ENCODE measurements at regions not wholly inside any gene's neighbourhood (a gene's known extent, or its start where the extent isn't known, plus 50 kb on each side); places are given as distances from the start of the nearest gene placed in this dataset.

DNA sequence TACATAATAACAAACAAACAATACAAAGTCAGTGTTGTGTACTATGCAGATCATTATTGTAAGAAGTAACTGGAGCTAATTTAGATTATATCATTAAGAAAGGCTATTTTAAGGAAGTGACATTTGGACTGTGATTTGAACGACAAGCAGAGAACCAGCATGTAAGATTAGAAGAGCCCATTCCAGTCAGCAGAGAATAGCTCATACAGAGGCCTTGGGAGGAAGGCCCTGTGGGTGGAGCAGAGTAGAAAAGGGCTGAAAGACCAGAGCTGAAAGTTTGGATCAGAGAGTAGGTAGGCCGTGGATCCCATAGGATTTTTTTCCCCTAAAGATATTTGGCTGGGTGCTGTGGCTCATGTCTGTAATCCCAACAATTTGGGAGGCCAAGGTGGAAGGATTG lies 190.1 kb downstream of the OMA1 start:
- H3K4me1 ChIP-seq: peaks cover 0 to 16% of the 10 kb centered on the region in 2 donors
- no peaks in the 10 kb centered on the region for H3K9me3 ChIP-seq
- in situ Hi-C loops (cut with MboI; ENCODE audit: low sequenced_read_pairs in 4 of 4): no loop called here
- H3K4me3 ChIP-seq: no peak overlapping the region
- no peaks in the 10 kb centered on the region for H3K27me3 ChIP-seq
- no peaks in the 10 kb centered on the region for H3K36me3 ChIP-seq
- no peak for DNase-seq
- no peak overlapping the region for H3K27ac ChIP-seq
- TF ChIP-seq POLR2A (IDR thresholded peaks at IDR 0.05) (no peak), CTCF (IDR thresholded peaks at IDR 0.05 in 4 of 5, conservative IDR thresholded peaks at IDR 0.05 in 1 of 5) (no peak)
- intact Hi-C loops (cut with DNase I; ENCODE audit: low total_unique reads): no loop called here
- no peak for ATAC-seq

DNA sequence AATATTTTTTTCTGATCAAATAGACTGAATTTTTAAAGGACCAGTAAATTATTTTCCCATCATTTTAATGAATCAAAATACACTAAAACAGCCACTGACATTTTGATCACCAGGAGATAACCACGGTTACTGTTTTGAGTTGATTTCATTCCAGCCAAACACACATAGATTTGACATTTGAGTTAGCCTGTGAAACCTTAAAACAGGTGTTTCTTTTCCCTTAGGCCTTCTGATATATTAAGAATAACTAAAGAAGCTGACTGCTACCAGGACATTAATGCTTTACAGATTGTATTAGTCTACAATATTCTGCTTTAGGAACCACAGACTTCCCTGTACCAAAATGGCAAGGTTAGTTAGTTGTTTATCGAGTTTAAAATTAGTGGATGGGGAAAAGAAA lies 193.4 kb downstream of the OMA1 start:
- no peaks in the 10 kb centered on the region for H3K27me3 ChIP-seq
- in situ Hi-C loops (cut with MboI; ENCODE audit: low sequenced_read_pairs in 4 of 4) (no loop called here), intact Hi-C loops (cut with DNase I; ENCODE audit: low total_unique reads) (no loop called here)
- DNase-seq: no peak
- H3K4me1 ChIP-seq: peaks cover 0 to 14% of the 10 kb centered on the region in 2 donors
- H3K9me3 ChIP-seq: no peaks in the 10 kb centered on the region
- no peak for TF ChIP-seq POLR2A (IDR thresholded peaks at IDR 0.05)
- TF ChIP-seq CTCF (IDR thresholded peaks at IDR 0.05 in 4 of 5, conservative IDR thresholded peaks at IDR 0.05 in 1 of 5): no peak
- no peak overlapping the region for H3K4me3 ChIP-seq
- ATAC-seq: no peak
- H3K36me3 ChIP-seq: no peaks in the 10 kb centered on the region
- H3K27ac ChIP-seq: no peak overlapping the region

DNA sequence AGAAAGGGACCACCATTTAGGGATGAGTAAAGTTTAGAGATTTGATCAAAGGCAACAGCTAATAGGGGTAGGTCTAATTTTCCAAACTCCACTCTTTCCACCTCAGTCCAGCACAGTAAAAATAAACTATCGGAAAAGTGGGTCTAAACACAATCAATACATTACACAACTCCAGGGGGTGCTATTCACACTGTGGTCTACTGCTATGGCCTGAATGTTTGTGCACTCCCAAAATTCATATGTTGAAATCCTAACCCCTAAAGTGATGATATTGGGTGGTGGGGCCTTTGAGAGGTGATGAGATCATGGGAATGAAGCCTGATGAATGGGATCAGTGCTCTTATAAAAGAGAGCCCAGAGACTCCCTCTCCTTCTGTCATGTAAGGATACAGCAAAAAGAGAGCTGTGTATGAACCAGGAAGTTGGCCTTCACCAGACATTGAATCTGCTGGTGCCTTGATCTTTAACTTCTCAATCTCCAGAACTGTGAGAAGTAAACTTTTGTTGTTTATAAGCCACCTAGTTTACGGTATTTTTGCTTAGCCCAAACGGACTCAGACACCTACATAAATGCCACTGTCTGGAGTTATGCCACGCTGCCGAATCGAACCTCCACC lies 193.9 kb downstream of the OMA1 start:
- Histone ChIP-seq H3K4me3 (no peak overlapping the region), H3K36me3 (no peaks in the 10 kb centered on the region), H3K4me1 (peaks cover 0 to 11% of the 10 kb centered on the region in 2 donors), H3K27me3 (no peaks in the 10 kb centered on the region), H3K27ac (no peak overlapping the region), H3K9me3 (no peaks in the 10 kb centered on the region)
- intact Hi-C loops (cut with DNase I; ENCODE audit: low total_unique reads): no loop called here
- DNase-seq (no peak), ATAC-seq (no peak)
- TF ChIP-seq POLR2A (IDR thresholded peaks at IDR 0.05) (no peak), CTCF (IDR thresholded peaks at IDR 0.05 in 4 of 5, conservative IDR thresholded peaks at IDR 0.05 in 1 of 5) (no peak)
- in situ Hi-C loops (cut with MboI; ENCODE audit: low sequenced_read_pairs in 4 of 4): no loop called here

- Histone ChIP-seq H3K36me3 (no peaks in the 10 kb centered on the region), H3K27me3 (no peaks in the 10 kb centered on the region), H3K4me3 (no peak overlapping the region), H3K9me3 (no peaks in the 10 kb centered on the region), H3K4me1 (no peaks in the 10 kb centered on the region), H3K27ac (no peak overlapping the region)
- intact Hi-C loops (cut with DNase I; ENCODE audit: low total_unique reads) (no loop called here), in situ Hi-C loops (cut with MboI; ENCODE audit: low sequenced_read_pairs in 4 of 4) (no loop called here)
- no peak for TF ChIP-seq CTCF (IDR thresholded peaks at IDR 0.05 in 4 of 5, conservative IDR thresholded peaks at IDR 0.05 in 1 of 5)
- no peak for TF ChIP-seq POLR2A (IDR thresholded peaks at IDR 0.05)
- ATAC-seq: no peak
- DNase-seq: no peak
Measured at GRCh38 chr1:58346036-58346355, 200.5 kb downstream of the OMA1 start.
